ENCODE measurements at regions not wholly inside any gene's neighbourhood (a gene's known extent, or its start where the extent isn't known, plus 50 kb on each side); places are given as distances from the start of the nearest gene placed in this dataset.
"Not testable (repeated sequence)": the region's sequence is repeated elsewhere in the genome, so short reads cannot be mapped to it uniquely, and the experiment has no call there.

DNA sequence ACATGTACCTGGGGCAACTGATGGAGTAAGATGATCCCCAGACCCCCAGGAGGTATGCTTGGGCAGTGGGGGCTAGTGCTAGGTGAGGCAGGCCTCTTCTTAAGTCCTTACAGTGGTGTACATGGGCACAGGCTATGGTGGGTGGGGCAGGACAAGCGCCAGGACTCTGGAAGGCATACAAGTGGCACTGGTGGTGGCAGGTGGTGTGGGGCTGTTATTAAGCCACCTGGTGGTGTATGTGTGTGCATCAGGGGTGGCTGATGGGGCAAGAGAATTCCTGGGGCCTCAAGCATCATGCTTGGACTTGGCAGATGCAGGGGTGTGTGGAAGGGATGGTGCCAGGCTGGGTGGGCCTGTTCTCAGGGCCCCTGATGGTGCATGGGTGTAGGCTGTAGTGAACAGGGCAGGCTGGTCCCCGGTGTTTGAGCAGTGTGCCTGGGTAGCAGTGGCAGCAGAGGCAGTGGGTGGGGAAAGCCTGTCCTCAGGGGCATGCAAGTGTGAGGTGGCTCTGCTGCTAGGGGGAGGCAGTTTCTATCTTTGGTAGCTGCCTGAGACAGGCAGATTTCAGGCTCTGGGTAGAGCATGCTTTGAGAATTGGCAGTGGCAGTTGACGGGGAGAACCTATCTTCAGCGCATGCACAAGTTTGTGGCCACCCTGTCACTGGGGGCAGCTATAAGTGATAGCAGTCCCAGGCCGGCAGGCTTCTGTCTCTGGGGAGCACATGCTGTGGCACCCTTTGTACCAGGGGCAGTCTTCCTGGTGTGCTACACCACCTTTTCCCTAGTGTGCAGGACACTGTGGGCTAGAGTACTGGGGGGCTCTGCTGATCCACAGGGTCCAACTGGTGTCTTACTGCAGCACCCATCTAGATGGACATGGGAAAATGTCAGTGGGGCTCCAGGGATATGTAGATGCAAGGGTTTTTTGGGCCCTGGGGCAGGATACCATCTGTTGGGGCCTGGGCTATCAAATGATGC is 52.6 kb upstream of the ABCD2 start:
- H3K27ac ChIP-seq (ENCODE audit: low read depth in 1 of 2, low read length in 2 of 2): no peak overlapping the region
- H3K9ac ChIP-seq (ENCODE audit: low read depth in 1 of 2, low read length in 2 of 2): no peak overlapping the region
- H3K4me3 ChIP-seq (ENCODE audit: low read depth in 1 of 3, low read length in 3 of 3): no peak overlapping the region
- H3K4me1 ChIP-seq (ENCODE audit: control insufficient read depth in 4 of 4, insufficient read depth in 4 of 4, low read length in 3 of 4): no peaks in the 10 kb centered on the region
- H3K36me3 ChIP-seq (ENCODE audit: control insufficient read depth in 4 of 4, insufficient read depth in 3 of 4, low read depth in 1 of 4, low read length in 3 of 4): no peaks in the 10 kb centered on the region
- H3K27me3 ChIP-seq (ENCODE audit: control insufficient read depth in 4 of 4, insufficient read depth in 4 of 4, low read length in 3 of 4): peaks cover 0 to 2% (median 0%) of the 10 kb centered on the region in 4 donors
- WGBS: 94% methylated on average over 5 of the region's 5 CpGs
- no peaks in the 10 kb centered on the region for H3K9me3 ChIP-seq (ENCODE audit: control insufficient read depth in 4 of 4, low read length in 3 of 4)
- no peak for TF ChIP-seq ATF3 (IDR thresholded peaks at IDR 0.05)
- no peak for TF ChIP-seq EGR1 (IDR thresholded peaks at IDR 0.05; ENCODE audit: low read depth in 2 of 2)
- TF ChIP-seq YY1 (IDR thresholded peaks at IDR 0.05): no peak
- TF ChIP-seq HNF4A (conservative IDR thresholded peaks at IDR 0.05): no peak
- no peak for TF ChIP-seq FOXA1 (IDR thresholded peaks at IDR 0.05)
- TF ChIP-seq, protein P1, sequence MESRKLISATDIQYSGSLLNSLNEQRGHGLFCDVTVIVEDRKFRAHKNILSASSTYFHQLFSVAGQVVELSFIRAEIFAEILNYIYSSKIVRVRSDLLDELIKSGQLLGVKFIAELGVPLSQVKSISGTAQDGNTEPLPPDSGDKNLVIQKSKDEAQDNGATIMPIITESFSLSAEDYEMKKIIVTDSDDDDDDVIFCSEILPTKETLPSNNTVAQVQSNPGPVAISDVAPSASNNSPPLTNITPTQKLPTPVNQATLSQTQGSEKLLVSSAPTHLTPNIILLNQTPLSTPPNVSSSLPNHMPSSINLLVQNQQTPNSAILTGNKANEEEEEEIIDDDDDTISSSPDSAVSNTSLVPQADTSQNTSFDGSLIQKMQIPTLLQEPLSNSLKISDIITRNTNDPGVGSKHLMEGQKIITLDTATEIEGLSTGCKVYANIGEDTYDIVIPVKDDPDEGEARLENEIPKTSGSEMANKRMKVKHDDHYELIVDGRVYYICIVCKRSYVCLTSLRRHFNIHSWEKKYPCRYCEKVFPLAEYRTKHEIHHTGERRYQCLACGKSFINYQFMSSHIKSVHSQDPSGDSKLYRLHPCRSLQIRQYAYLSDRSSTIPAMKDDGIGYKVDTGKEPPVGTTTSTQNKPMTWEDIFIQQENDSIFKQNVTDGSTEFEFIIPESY (IDR thresholded peaks at IDR 0.05): no peak
- no peak for TF ChIP-seq SP1 (IDR thresholded peaks at IDR 0.05)
- TF ChIP-seq TAF1 (conservative IDR thresholded peaks at IDR 0.05): no peak
- no peak for TF ChIP-seq JUND (IDR thresholded peaks at IDR 0.05)
- TF ChIP-seq MAX (IDR thresholded peaks at IDR 0.05): no peak
- TF ChIP-seq, protein P2, sequence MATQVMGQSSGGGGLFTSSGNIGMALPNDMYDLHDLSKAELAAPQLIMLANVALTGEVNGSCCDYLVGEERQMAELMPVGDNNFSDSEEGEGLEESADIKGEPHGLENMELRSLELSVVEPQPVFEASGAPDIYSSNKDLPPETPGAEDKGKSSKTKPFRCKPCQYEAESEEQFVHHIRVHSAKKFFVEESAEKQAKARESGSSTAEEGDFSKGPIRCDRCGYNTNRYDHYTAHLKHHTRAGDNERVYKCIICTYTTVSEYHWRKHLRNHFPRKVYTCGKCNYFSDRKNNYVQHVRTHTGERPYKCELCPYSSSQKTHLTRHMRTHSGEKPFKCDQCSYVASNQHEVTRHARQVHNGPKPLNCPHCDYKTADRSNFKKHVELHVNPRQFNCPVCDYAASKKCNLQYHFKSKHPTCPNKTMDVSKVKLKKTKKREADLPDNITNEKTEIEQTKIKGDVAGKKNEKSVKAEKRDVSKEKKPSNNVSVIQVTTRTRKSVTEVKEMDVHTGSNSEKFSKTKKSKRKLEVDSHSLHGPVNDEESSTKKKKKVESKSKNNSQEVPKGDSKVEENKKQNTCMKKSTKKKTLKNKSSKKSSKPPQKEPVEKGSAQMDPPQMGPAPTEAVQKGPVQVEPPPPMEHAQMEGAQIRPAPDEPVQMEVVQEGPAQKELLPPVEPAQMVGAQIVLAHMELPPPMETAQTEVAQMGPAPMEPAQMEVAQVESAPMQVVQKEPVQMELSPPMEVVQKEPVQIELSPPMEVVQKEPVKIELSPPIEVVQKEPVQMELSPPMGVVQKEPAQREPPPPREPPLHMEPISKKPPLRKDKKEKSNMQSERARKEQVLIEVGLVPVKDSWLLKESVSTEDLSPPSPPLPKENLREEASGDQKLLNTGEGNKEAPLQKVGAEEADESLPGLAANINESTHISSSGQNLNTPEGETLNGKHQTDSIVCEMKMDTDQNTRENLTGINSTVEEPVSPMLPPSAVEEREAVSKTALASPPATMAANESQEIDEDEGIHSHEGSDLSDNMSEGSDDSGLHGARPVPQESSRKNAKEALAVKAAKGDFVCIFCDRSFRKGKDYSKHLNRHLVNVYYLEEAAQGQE (IDR thresholded peaks at IDR 0.05): no peak
- TF ChIP-seq RXRA (IDR thresholded peaks at IDR 0.05): no peak
- TF ChIP-seq RAD21 (IDR thresholded peaks at IDR 0.05): no peak
- no peak for TF ChIP-seq HNF4G (IDR thresholded peaks at IDR 0.05)
- no peak for DNase-seq (ENCODE audit: low spot score)

DNA sequence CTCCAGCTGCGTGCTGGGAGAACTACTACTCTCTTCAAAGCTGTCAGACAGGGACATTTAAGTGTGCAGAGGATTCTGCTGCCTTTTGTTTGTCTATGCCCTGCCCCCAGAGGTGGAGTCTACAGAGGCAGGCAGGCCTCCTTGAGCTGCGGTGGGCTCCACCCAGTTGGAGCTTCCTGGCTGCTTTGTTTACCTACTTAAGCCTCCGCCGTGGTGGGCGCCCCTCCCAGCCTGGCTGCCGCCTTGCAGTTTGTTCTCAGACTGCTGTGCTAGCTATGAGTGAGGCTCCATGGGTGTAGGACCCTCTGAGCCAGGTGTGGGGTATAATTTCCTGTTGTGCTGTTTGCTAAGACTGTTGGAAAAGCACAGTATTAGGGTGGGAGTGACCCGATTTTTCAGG is 49.9 kb upstream of the ABCD2 start:
- H3K27ac ChIP-seq (ENCODE audit: low read depth in 1 of 2, low read length in 2 of 2); H3K27me3 ChIP-seq (ENCODE audit: control insufficient read depth in 4 of 4, insufficient read depth in 4 of 4, low read length in 3 of 4); H3K9ac ChIP-seq (ENCODE audit: low read depth in 1 of 2, low read length in 2 of 2); DNase-seq (ENCODE audit: low spot score); H3K4me3 ChIP-seq (ENCODE audit: low read depth in 1 of 3, low read length in 3 of 3); H3K9me3 ChIP-seq (ENCODE audit: control insufficient read depth in 4 of 4, low read length in 3 of 4); H3K4me1 ChIP-seq (ENCODE audit: control insufficient read depth in 4 of 4, insufficient read depth in 4 of 4, low read length in 3 of 4); H3K36me3 ChIP-seq (ENCODE audit: control insufficient read depth in 4 of 4, insufficient read depth in 3 of 4, low read depth in 1 of 4, low read length in 3 of 4): not testable (repeated sequence)
- WGBS: 46% methylated on average over 7 of the region's 7 CpGs

Data from liver (tissue), 7 donors.